PFSK-1 (cell line): ENCODE measurements at regions not wholly inside any gene's neighbourhood (a gene's known extent, or its start where the extent isn't known, plus 50 kb on each side); places are given as distances from the start of the nearest gene placed in this dataset.

Experiments used
- FOXP2 ChIP-seq: optimal IDR thresholded peaks from 2 replicates; pipeline ENCODE3; 2011; ENCODE audit warnings: borderline replicate concordance, control low read depth, inconsistent platforms; ENCODE audit not compliant: insufficient read depth; ENCODE audit errors: extremely low read length, extremely low read depth
- POLR2AphosphoS5 ChIP-seq: IDR thresholded peaks from 2 replicates; pipeline ENCODE4 v1.6.1; 2012; ENCODE audit warnings: low read depth, mild to moderate bottlenecking, control low read depth, low read length, moderate library complexity
- SIN3A ChIP-seq: IDR thresholded peaks from 2 replicates; pipeline ENCODE4 v1.6.1; 2012; ENCODE audit warnings: mild to moderate bottlenecking, low read length, moderate library complexity, borderline replicate concordance; ENCODE audit not compliant: insufficient read depth
- TAF1 ChIP-seq: IDR thresholded peaks from 2 replicates; pipeline ENCODE4 v1.6.1; 2012; ENCODE audit warnings: low read length, control low read depth, borderline replicate concordance; ENCODE audit not compliant: insufficient read depth
- TF ChIP-seq, protein P1 (sequence below), 2 experiments: IDR thresholded peaks; 2 replicates each; pipeline versions ENCODE4 v1.6.1 to v1.8.0; 2011 to 2012; ENCODE audit warnings: low read depth in 2 of 2, low read length in 2 of 2, control low read depth in 1 of 2, inconsistent platforms in 1 of 2, mild to moderate bottlenecking in 1 of 2, moderate library complexity in 1 of 2; ENCODE audit not compliant: insufficient read depth in 1 of 2

DNA sequence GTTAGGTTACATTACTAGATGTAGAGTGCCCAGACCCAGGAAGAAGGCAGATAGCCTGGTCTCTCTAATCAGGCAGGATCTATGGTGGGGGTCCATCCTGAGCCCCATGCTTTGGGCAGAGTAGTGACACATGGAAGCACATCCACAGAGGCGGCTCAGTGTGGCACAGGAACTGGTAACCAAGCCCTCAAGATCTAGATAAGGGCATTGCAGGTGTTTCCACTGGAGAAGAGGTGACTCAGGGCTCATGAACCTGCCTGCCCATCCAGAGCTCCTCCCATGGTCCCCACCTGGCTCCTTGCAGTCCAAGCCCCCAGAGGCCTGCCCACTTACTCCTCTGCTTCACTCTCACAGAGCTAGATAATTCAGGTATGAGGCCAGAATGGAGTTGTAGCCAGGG lies 62.0 kb upstream of the TMEM132E start:
- TF ChIP-seq TAF1 (no peak), SIN3A (no peak), POLR2AphosphoS5 (no peak), FOXP2 (no peak)
- TF ChIP-seq, protein P1, sequence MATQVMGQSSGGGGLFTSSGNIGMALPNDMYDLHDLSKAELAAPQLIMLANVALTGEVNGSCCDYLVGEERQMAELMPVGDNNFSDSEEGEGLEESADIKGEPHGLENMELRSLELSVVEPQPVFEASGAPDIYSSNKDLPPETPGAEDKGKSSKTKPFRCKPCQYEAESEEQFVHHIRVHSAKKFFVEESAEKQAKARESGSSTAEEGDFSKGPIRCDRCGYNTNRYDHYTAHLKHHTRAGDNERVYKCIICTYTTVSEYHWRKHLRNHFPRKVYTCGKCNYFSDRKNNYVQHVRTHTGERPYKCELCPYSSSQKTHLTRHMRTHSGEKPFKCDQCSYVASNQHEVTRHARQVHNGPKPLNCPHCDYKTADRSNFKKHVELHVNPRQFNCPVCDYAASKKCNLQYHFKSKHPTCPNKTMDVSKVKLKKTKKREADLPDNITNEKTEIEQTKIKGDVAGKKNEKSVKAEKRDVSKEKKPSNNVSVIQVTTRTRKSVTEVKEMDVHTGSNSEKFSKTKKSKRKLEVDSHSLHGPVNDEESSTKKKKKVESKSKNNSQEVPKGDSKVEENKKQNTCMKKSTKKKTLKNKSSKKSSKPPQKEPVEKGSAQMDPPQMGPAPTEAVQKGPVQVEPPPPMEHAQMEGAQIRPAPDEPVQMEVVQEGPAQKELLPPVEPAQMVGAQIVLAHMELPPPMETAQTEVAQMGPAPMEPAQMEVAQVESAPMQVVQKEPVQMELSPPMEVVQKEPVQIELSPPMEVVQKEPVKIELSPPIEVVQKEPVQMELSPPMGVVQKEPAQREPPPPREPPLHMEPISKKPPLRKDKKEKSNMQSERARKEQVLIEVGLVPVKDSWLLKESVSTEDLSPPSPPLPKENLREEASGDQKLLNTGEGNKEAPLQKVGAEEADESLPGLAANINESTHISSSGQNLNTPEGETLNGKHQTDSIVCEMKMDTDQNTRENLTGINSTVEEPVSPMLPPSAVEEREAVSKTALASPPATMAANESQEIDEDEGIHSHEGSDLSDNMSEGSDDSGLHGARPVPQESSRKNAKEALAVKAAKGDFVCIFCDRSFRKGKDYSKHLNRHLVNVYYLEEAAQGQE (IDR thresholded peaks at IDR 0.05; ENCODE audit: insufficient read depth in 1 of 2, low read depth in 2 of 2, low read length in 2 of 2), result no peak

DNA sequence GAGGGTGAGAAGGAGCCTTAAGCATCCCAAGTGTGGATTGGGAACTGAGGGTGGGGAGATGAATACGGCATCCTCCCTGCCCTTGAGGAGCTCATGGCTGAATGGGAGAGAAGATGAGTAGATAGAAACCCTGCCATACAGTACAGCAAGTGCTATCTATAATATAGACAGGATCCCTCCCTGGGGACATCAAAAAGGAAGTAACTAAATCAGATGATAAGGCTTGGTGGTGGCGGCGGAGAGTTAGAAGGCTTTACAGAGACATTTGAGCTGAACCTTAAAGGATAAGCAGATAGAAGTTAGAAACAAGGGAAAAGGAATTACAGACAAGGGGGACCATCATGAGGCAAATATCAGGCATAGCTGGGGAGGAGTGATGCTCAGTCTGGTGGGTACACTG lies 67.5 kb upstream of the TMEM132E start:
- TF ChIP-seq POLR2AphosphoS5 (no peak), FOXP2 (no peak), SIN3A (no peak), TAF1 (no peak)
- TF ChIP-seq, protein P1 (IDR thresholded peaks at IDR 0.05; ENCODE audit: insufficient read depth in 1 of 2, low read depth in 2 of 2, low read length in 2 of 2), result no peak

DNA sequence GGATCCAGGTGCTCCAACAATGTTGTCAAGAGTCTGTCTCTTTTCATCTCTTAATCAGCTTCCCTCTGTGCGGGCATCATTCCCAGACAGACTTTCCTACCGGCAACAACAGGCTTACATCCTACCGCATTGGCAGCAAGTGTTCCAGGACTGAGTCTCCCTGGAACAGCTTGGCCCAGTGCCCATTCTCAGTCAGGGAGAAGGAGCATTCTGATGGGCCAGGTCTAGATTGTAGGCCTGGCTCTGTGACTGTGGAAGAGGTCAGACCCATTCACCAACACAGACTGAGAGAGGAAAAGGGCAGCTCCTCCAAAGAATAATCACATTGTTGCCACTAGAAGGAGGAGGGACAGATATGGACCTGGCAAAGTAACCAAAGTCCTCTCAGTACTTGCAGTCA lies 68.1 kb upstream of the TMEM132E start:
- TF ChIP-seq, protein P1 (IDR thresholded peaks at IDR 0.05; ENCODE audit: insufficient read depth in 1 of 2, low read depth in 2 of 2, low read length in 2 of 2), result no peak
- TF ChIP-seq POLR2AphosphoS5, result no peak
- TF ChIP-seq SIN3A, result no peak
- TF ChIP-seq FOXP2, result no peak
- no peak for TF ChIP-seq TAF1

DNA sequence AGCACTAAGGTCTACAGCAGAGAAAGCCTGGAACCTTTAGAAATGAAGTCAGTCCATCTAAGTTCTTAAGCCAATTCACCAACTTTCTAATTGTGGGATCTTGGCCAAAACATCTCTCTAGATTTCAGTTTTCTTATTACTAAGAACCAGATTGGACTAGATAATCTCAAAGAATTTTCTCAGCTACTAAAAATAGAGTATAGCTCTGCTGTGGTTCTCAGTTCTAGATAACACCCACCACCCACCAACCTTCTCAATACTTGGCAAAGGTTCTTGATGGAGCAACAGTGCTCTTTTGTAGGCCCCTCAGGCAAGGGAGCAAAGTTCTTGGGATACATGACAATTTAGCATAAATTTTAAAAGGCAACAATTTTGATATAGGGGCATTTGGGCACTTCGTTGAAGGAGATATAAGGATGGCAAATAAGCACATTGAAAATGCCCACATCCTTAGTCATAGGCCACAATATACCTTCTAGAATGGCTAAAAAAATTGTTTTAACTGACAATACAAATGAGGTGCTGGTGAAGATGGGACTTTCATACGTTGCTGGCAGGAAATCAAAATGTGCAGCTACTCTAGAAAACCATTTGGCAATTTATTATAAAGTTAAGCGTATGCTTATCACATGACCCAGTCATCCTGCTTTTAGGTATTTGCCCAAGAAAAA lies 74.4 kb upstream of the TMEM132E start:
- no peak for TF ChIP-seq SIN3A
- TF ChIP-seq FOXP2, result no peak
- no peak for TF ChIP-seq TAF1
- TF ChIP-seq POLR2AphosphoS5, result no peak
- TF ChIP-seq, protein P1 (IDR thresholded peaks at IDR 0.05; ENCODE audit: insufficient read depth in 1 of 2, low read depth in 2 of 2, low read length in 2 of 2), result no peak
